ENCODE measurements at regions not wholly inside any gene's neighbourhood (a gene's known extent, or its start where the extent isn't known, plus 50 kb on each side); places are given as distances from the start of the nearest gene placed in this dataset.

- TF ChIP-seq SP1 (IDR thresholded peaks at IDR 0.05) (no peak), L3MBTL2 (conservative IDR thresholded peaks at IDR 0.05) (no peak), ZNF384 (IDR thresholded peaks at IDR 0.05) (no peak), BHLHE40 (IDR thresholded peaks at IDR 0.05; ENCODE audit: borderline replicate concordance) (no peak), FOXK2 (IDR thresholded peaks at IDR 0.05) (no peak), ELF4 (IDR thresholded peaks at IDR 0.05) (no peak), PKNOX1 (IDR thresholded peaks at IDR 0.05) (no peak), LEF1 (IDR thresholded peaks at IDR 0.05; ENCODE audit: borderline replicate concordance) (no peak)
Measured at GRCh38 chr2:122216901-122217300, 461.4 kb downstream of the TSN start.

Measured in HEK293T (cell line).